GM18505 (cell line): ENCODE measurements at regions not wholly inside any gene's neighbourhood (a gene's known extent, or its start where the extent isn't known, plus 50 kb on each side); places are given as distances from the start of the nearest gene placed in this dataset.

Experiments
- ATAC-seq: cut with Tn5 transposase; IDR thresholded peaks from one replicate; pipeline ENCODE4 v1.9.1; 2021; ENCODE audit not compliant: unreplicated experiment
- POLR2A ChIP-seq: IDR thresholded peaks from 4 replicates; pipeline ENCODE4 v1.6.1; 2011; ENCODE audit warnings: borderline replicate concordance; ENCODE audit not compliant: insufficient read depth, insufficient read length; ENCODE audit errors: extremely low read depth

DNA sequence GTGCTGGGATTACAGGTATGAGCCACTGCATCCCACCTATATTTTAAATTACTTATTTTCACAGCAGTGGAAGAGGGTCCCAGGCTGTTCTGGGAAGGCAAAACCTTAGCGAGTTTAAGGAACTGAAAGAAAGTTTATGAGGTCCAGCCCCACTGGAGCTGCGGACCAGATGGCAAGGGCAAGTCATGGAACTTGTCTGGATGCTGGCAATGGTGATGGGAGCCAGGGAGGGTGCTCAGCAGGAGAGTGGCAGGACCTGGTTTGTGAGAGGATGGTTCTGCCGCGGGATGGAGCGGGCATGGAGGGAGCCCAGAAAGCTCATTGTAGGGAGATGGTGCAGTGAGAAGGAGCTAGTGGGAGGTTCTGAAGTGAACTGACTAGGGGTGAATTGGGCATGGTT is 50.6 kb upstream of the SLC45A1 start:
- ATAC-seq = no peak

GRCh38 chr1:8266436-8267165 is 51.3 kb upstream of the SLC45A1 start:
- TF ChIP-seq POLR2A = no peak
- no peak for ATAC-seq

More for the DNA sequence above, 50.6 kb upstream of the SLC45A1 start:
- no peak for TF ChIP-seq POLR2A

DNA sequence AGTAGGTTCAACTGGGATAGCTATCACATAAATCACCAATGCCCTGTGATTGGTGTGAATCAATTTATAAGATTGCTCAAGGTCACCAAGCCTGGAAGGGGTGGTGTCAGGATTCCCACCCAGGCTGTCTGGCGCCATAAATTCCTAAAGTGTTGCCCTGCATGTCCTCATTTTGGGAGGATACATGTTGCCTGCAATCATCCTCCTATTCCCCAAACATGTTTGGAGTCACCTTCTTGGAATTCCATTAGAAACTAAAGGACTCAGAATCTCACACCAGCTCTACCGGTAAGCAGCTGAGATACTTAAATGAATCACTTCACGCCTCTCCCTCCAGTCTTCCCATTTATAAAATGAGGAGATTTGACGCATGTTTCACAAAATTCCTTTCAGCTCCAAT is 54.1 kb upstream of the SLC45A1 start:
- no peak for TF ChIP-seq POLR2A
- ATAC-seq = no peak

GRCh38 chr1:8261398-8261762 is 56.5 kb upstream of the SLC45A1 start:
- no peak for ATAC-seq
- no peak for TF ChIP-seq POLR2A

DNA sequence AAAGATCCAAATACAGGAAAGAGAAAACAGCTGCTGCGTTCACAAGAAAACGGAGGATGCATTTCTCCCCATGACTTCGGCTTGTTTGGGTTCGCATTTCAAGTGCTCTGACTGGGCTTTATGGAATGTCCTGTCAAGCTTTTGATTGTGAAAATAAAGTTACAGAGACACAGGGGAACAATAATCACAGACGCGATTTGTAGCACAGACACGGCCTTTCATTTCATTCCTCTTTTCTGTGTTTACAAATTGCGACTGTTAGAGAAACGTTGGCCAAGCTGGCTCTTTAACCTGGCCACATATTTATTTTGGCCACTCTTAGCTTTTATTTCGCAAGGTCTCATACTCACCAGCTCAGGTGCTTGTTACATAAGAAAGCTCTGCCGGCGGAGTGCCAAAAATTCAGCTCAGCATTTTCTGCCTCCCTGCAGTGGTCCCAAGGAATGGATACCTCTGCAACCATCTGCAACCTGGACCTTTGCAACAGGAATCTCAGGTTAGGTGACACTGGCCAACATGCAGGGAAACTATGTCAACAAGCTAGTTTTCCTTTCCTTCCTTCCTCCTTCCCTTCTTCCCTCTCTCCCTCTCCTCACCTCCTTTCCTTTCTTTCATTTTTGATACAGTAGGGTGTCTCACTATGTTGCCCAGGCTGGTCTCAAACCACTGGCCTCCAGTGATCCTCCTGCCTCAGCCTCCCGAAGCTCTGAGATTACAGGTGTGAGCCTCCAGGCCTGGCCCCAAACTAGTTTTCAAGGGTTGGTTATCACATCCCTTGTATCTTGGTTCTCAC is 58.2 kb upstream of the SLC45A1 start:
- no peak for ATAC-seq
- TF ChIP-seq POLR2A = no peak

DNA sequence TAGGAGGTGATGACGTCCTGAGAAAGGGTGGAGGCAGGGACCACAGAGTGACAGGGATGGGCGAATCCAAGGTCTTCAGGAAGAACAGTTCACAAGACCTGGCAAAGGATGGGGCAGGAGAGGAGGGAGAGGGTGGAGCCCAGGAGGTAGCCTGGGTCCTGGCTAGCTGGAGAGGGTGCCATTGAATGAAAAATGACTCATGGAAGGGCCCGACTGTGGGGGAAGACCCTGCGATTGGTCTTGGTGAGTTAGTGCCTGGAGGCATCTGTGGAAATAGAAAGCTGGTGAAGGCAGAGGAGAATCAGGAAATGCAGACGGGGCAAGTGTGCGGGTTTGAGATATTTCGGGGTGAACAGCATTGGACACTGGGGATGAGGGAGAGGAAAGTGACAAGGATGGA is 60.3 kb upstream of the SLC45A1 start:
- TF ChIP-seq POLR2A = no peak
- ATAC-seq = no peak

GRCh38 chr1:8256321-8256720 is 61.6 kb upstream of the SLC45A1 start:
- no peak for TF ChIP-seq POLR2A
- no peak for ATAC-seq

GRCh38 chr1:8255712-8256111 is 62.2 kb upstream of the SLC45A1 start:
- TF ChIP-seq POLR2A = no peak
- no peak for ATAC-seq

- no peak for ATAC-seq
- no peak for TF ChIP-seq POLR2A
Measured at GRCh38 chr1:8252266-8252951, 65.5 kb upstream of the SLC45A1 start.

DNA sequence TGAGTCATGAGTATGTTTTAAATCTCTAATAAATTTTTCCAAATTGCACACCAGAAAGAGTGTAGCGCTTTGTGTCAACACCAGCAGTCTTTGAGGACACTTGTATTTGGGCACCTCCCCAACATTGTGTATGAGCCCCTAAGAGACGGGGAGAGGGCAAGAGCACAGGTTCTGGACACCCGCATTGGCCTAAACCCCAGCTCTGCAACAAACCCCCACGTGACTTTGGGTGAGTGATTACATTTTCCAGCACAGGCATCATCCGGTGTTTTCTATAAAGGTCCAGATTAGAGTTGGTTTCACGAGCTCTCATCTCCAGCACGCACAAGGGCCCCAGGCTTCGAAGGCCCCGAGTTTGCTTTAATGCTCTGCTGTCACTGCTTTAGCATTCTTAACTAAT is 66.3 kb upstream of the SLC45A1 start:
- ATAC-seq = no peak
- TF ChIP-seq POLR2A = no peak

DNA sequence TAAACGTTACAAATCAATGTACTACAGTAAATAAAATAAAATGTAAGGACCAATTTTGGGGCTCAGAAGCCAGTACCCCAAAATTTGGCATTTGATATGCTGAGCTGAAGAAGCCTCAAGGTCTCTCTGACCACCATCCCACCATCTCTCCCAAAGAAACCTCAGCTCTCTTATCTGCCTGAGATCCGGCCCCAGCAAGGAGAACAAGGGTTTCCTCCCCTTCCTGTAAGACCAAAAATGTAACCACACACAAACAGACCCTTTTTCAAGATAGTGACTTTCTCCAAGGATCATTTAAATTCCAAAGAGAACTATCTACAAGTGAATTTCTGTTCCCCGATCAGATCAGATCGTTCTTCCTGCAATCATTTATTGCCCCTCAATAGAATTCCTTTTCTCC is 68.1 kb upstream of the SLC45A1 start:
- no peak for ATAC-seq
- no peak for TF ChIP-seq POLR2A

DNA sequence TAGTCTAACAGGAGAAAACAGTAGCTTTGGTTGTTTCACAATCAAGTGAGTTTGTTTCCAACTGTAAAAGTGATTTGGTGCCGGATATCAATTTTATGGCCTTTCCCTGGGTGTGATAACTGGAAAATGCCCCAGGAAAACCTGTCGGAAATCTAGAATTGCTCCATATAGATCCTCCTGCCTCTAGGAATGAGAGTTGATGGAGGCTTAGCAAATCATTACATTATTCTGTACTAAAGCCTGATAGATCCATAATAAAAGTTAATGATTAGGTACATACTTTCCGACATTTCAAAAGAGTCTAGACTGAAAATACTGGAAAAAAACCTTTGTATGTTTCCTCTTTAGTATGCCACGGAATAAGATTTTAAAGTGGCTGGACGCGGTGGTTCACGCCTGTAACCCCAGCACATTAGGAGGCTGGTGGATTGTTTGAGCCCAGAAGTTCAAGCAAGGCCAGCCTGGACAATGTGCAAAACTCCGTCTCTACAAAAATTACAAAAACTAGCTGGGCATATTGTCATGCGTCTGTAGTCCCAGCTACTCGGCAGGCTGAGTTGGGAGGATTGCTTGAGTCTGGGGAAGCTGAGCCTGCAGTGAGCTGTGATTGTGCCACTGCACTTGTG is 70.0 kb upstream of the SLC45A1 start:
- TF ChIP-seq POLR2A = no peak
- no peak for ATAC-seq

- ATAC-seq = no peak
- TF ChIP-seq POLR2A = no peak
Measured at GRCh38 chr1:8244304-8244703, 73.6 kb upstream of the SLC45A1 start.

DNA sequence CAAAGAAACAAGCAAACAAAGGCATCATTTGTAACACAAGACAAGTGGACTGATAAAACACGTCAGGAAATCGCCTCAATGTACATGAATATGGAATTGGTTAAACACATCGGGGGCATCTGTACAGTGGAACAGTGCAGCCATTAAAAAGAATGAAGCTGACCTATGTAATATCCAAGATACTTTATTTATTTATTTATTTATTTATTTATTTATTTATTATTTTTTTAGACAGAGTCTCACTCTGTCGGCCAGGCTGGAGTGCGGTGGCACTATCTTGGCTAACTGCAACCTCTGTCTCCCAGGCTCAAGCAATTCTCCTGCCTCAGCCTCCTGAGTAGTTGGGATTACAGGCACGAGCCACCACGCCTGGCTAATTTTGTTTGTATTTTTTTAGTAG is 75.4 kb upstream of the SLC45A1 start:
- ATAC-seq = no peak
- TF ChIP-seq POLR2A = no peak

DNA sequence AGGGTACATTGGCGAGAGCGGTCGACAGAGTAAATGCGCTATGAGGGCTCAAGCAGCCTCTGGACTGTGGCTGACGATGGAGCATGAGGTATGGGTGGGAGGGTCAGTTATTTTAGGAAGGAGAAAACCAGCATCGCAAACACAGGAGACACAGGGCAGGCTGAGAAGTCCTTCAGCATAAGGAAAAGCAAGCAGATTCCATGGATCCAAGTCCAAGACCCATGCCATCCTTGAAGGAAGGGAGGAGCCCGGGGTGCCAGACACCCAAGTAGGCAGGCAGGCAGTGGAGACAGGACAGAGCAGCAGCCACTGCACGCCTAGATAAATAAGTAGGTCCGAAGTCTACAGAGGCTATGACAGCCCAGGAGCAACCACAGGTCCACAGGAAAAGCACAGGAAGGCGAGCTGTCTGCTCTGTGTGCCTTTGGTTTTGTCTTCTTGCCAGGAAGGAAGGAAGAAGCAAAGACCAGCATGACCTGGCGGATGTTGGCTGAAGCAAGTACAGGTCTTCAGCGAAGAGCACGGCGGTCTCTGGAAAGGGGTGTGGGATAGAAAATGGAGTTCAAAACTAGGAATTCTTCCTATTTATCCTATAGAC is 76.4 kb upstream of the SLC45A1 start:
- no peak for ATAC-seq
- TF ChIP-seq POLR2A = no peak
